Right forelimb (tissue), 1 donor: ENCODE measurements at regions not wholly inside any gene's neighbourhood (a gene's known extent, or its start where the extent isn't known, plus 50 kb on each side); places are given as distances from the start of the nearest gene placed in this dataset.

Source experiments
- DNase-seq: peaks from one replicate; pipeline ENCODE4 v3.0.0-alpha.2; 2018

DNA sequence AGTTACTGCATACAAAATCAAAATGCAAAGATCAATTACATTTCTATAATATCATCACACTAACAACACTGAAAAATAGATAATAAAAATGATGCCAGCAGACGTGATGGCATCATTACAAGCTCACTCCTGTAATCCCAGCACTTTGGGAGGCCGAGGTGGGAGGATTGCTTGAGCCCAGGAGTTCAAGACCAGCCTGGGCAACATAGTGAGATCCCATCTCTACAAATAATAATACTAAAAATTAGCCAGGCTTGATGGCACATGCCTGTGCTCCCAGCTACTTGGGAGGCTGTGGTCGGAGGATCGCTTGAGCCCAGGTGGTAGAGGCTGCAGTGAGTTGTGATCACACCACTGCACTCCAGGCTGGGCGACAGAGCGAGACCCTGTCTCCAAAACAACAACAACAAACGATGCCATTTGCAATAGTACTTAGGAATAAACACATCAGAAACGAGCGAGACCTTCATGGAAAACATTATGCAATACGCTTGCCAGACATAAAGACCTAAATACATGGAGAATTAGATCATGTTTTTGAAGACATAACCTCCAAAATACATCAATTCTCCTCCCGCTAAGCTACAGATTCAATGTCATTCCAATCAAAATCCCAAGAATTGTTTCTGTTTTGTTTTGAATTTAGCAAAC lies 86.6 kb upstream of the ERRFI1 start:
- DNase-seq, result no peak

DNA sequence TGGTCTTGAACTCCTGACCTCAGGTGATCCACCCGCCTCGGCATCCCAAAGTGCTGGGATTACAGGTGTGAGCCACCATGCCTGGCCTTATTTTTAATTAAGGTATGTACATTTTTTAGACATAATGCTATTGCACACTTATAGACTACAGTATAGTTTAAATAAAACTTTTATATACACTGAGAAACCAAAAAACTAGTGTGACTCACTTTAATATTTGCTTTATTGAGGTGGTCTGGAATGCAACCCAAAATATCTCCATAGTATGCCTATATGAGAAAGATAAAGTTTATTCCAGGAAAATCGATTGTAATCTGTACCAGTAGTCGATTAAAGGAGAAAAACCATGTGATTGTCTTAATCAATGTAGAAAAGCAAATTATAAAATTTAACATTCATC lies 85.5 kb upstream of the ERRFI1 start:
- DNase-seq, result no peak

DNA sequence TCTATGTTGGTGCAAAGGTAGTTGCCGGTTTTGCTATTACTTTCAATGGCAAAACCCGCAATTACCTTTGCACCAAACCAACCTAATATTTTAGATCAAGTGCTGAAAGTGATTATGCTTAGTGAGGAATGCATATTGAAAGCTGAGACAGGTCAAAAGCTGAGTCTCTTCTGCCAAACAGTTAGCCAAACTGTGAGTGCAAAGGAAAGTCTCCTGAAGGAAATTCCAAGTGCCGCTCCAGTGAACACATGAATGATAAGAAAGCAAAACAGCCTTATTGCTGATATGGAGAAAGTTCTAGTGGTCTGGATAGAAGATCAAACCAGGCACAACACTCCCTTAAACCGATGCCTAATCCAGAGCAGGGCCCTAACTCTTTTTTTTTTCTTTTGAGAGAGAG lies 83.1 kb upstream of the ERRFI1 start:
- DNase-seq, result no peak

DNA sequence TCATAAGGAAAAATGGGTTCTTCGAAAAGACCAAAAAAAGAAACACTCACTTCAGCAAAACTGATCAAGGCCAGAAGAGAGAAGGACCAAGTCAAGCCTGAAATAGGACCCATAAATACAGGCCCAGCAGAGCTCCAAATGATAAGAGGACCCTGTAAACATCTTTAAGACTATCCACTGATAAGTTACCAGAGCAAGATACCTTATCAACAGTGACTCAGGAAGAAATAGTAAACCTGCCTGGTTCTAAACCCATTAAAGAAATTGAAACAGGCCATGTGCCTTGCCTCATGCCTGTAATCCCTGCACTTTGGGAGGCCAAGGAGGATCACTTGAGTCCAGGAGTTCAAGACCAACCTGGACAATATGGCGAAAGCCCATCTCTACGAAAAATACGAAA lies 81.8 kb upstream of the ERRFI1 start:
- no peak for DNase-seq

DNA sequence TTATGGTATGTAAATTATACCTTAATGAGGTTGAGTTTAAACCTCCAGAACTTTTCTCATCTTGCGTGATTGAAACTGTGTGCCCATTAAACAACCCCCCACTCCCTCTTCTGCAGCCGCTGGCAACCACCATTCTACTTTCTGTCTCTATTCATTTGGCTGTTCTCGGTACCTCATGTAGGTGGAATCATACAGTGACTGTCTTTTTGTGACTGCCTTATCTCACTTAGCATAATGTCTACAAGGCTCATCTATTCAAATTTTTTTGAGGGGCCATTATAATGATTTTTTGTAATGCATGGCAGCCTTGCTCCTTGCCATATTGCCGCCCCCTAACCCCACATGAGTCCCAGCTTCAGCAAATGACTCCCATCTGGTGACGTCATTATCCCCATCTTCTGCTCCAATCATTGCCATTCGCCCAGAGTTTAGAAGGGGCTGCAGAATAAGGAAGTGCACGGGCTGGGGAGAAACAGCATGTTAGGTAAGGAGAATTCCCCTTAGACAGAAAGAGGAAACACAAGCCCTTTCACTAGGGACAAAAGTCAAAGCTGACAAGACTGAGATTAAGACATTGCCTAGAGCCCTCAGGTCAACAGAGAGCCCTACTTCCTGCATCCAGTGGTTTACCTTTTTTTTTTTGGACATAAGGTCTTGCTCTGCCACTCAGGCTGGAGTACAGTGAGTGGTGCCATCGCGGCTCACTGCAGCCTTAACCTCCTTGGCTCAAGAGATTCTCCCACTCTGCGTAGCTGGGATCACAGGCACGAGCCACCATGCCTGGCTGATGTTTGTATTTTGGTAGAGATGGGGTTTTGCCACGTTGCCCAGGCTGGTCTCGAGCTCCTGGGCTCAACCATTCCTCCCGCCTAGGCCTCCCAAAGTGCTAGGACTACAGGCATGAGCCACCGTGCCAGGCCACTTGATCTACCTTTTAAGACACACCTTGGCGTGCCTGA lies 78.4 kb upstream of the ERRFI1 start:
- DNase-seq, result no peak

DNA sequence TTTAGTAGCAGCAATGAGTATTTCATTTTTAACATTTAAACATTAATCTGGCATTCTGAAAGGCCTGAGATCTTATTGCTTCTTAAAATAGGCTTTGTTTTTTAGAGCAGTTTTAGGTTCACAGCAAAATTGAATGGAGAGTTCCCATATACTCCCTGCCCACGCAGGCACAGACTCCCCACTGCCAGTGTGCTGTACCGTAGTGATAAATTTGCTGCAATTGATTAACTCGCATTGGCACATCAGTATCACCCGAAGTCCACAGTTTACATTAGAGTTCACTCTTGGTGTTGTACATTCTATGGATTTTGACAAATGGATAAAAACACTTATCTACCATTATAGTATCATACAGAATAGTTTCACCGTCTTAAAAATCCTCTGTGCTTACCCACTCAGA lies 71.8 kb upstream of the ERRFI1 start:
- DNase-seq, result no peak

DNA sequence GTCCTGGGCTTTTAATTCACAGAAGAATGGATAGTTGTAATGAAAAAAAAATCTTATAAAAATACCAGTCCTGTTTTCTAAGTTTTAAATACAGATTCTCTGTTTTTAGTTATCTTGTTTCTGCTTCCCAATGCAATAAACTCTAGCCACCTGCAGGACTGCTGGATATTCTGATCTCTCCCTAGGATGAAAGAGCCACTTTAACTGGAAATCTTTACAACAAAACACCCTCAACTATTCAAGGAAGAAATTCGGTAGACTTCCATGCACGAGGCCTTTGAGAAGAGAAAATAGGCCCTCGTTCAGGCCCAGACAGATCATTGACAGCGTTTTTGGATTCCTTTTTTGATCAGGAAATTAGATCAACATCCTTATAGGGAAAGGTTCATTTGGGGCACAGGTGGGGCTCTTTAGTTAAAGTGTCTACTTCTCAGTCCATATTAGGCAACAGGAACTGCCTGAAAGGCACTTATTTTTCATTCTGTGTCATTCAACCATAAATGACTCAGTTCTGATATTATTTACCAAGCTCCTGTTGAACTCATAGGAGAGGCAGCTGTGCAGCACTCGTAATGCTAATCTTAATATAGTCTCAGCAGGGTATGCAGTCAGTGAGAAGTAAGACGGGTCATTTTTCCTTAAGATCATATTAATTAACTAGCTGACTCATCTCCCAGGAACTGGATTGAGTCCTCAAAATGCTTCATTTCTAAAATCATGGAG lies 71.1 kb upstream of the ERRFI1 start:
- DNase-seq, result no peak

DNA sequence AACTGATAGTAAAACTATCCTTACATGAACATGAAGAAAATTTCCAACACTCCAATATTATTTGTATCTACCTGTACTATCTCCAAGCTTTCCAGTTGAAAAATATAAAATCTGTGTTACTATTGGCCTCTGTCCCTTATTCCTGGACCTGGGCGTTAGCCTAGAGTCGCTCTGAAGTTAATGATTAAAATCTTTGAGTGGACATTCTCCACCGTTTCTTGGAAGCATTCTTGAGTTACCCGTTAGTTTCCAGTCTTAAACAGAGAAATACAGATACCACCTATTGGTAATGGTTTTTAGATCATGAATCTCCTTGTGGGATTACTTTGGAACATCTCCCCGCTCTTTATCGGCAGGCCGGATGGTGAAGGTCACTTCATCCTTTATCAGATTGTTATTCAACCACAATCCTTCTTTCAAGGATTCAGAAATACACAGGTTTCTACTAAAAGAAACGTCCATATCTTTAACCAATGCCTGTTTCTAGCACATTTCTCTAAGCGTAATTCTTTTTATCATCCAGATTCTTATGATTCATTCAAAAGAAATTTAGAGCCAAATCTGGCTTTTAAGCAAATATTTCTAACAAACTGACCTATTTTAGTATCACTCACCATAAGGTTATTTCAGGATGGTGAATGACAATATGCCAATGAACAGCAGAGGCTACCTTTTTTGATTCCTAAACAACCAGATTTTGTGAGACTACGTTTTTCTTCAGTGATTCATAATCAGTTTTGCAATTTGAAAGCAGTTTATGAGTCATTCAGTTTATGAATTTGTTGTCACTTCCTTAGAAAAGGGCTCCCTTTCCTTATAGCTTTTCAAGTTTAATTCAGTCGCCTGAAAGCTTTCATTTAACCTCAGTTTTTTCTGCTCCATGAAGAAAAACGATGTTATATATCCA lies 70.2 kb upstream of the ERRFI1 start:
- no peak for DNase-seq

DNA sequence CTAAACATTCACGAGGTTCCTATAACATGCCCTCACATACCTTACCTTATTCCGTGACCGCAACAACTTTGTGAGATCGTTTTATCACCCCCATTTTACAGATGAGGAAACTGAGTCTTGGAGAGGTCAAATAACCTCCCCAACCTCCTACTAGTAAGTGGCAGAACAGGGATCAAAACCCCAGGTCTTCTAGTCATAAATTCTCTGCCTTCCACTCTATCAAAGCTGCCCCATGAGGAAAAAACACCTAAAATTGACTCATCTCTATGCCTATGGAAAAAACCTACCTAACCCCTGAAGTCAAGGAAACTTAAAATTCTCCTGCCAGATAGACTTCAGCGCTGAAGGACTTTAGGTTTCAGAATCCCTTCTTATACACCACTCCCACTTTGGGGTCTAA lies 69.5 kb upstream of the ERRFI1 start:
- DNase-seq, result no peak

DNA sequence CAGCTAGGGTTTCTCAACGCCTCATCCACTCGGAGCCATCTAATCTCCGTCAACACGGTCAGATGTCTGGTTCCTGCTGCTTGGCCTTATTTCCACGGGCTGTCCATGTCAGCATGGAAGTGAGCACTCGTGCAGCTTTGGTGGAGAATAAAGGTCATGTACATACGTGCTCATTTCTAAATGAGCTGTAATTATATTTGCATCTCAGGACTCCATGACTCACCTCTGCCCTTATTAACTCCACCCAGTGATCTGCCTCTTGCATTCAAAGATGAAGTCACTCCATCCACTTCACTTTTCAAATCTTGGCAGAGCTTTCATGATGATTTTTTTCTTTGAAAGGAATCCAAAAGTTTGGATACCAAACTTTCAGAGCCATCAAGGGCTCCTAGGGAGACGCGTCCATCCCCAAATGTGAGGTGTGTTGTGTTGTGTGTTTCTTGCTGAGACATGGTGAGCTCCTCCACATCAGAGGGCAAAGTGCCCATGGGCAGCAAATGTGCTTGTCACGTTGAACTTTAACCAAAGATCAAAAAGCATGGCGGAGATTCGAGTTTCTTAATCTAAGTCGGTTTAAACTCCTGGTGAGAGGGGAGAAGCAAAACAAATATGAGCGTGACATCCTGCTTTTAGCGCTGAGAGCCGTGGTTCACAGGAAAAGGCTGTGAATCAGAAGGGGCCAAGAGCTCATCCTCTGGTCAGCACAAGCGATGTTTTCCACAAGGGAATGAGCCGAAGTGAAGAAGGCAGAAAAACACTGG lies 68.6 kb upstream of the ERRFI1 start:
- DNase-seq, result no peak

DNA sequence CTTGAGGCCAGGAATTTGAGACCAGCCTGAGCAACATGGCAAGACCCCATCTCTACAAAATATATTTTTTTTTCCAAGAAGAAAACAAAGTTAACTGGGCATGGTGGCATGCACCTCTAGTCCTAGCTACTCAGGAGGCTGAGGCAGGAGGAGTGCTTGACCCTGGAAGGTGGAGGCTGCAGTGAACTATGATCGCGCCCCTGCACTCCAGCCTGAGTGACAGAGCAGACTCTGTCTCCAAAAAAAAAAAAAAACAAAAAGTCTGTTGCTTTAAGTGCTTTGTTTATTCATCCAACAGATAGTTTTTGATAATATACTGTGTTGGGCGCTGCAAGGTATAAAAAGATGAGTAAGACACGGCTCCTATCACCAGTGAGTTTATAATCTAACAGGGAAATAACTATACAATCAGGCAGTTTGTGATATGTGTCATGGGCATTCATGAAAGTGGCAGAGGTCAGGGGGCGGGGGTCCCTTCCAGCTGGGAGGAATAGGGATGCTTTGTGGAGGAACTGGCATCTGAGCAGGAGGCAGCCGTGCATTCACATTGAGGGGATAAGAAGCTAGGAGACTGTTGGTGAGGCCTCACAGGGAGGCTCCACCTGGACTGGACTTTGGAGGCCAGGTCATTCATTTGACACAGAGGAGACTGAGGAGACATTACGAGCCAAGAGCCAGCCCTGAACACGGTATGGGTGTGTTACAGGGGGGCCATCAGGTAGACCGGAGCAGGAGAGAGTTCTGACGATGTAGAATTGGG lies 67.3 kb upstream of the ERRFI1 start:
- no peak for DNase-seq

DNA sequence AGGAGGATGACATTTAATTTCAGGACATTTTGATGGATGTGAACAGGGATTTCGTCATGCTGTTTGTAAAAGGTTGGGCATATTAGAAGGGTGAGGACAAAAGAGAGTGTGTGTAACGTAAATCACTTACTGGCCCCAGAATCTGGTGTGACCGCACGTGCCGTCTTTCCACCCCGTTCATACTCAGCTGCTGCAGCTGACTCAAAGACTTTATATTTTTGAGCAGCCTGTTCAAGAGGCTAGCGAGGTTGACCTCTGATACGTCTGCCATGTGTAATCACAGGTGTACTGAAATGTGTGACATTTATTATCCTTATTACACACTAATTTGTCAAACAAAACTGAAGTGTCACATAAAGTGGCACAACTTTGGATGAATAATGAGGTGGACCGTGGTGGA lies 66.5 kb upstream of the ERRFI1 start:
- DNase-seq, result no peak

DNA sequence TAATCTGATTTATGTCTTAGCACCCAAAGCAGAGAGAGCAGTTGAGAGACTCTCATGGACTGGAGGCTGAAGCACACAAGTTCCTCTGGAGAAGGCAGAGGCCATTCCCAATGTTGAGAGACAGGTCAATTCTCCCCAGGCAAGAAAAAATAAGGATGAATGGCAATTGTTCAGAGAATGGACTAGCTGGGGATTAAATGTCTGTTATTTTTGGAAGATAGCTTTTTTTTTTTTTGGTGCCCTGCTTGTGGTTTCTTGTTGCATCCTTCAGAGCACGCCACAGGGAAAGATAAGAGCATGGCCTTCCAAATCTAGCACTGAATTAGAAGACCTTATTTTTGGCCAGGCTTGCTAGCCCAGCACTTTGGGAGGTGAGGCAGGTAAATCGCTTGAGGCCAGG lies 65.6 kb upstream of the ERRFI1 start:
- no peak for DNase-seq

DNA sequence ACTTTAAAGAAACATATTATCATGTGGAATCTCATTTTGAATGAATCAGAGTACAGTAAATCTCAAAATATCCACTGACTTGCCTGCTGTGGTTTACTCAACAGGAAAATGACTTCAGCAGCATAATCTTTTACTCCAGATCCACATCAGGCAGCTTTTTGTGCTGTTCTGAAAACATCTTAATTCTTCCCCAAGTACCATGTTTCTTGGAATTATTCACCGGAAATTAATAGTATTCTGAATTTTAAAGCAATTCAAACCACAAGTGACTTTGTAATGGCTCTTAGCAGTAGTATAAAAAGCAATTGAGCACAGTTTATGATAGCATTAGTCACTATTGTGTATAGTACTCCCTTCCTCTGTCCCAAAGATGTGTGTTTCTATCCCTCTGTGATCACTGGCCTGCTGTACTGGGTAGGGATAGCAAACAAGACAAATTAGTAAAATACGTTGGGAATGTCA lies 64.2 kb upstream of the ERRFI1 start:
- DNase-seq, result no peak

DNA sequence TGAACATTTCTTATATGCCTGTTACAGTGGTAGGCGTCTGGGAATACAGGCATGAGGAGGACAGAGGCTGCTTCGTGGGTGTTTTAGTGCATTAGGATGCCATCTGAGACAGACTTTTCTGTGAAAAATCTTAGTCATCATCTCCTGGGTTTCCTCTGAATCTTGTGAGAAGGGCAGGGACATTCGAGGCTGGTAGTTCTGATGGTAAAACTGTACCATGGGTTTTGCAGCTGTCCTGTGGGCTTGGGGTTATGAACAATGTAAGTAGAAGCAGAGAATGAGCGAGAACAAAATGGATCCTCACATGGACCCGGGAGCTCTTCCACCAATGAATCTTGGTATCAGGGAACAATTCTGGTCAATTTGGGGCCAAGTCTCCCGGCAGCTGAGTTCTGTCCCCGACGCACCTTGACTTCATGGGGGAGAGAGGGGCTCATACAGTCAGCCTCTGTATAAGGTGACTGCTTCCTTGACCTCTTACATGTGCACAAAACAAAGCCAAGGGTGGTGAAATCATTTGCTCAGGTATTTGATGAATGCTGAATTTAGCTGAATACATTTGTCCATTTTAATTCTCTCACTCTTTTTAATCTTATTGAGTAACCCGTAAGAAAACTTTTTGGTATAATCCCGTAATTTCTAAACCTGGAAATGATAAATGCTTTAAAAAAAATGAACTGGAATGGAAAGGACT lies 63.6 kb upstream of the ERRFI1 start:
- DNase-seq, result no peak

DNA sequence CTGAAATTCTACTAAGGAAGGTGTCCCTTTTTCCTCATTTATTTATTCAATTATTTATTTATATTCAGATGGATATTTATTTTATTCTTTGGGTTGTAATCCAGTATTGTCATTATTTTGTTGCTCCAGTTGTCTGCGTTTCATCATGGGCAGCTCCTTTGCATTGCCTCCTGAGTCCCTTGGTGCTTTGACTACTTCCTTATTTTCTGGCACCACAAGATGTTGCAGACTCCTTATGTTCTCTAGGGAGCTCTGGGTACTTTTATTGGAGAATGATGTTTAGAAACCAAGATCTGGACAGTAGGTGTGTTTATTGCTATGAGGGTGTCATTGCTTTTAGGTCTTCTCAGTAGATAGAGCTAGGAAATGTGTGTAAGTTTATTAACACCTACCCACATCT lies 59.9 kb upstream of the ERRFI1 start:
- DNase-seq, result no peak

DNA sequence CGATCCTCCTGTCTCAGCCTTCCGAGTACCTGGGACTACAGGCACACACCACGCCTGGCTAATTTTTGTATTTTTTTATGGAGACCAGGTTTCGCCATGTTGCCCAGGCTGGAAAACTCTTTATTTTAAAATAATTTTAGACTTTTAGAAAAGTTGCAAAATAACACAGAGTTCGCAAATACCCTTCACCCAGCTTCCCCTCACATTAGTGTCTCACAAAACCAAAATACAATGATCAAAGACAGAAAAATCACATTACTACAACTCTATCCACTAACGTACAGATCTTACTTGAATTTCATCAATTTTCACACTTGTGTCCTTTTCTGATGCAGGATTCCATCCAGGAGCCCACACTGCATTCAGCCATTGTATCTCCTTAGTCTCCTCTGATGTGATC lies 58.8 kb upstream of the ERRFI1 start:
- no peak for DNase-seq

DNA sequence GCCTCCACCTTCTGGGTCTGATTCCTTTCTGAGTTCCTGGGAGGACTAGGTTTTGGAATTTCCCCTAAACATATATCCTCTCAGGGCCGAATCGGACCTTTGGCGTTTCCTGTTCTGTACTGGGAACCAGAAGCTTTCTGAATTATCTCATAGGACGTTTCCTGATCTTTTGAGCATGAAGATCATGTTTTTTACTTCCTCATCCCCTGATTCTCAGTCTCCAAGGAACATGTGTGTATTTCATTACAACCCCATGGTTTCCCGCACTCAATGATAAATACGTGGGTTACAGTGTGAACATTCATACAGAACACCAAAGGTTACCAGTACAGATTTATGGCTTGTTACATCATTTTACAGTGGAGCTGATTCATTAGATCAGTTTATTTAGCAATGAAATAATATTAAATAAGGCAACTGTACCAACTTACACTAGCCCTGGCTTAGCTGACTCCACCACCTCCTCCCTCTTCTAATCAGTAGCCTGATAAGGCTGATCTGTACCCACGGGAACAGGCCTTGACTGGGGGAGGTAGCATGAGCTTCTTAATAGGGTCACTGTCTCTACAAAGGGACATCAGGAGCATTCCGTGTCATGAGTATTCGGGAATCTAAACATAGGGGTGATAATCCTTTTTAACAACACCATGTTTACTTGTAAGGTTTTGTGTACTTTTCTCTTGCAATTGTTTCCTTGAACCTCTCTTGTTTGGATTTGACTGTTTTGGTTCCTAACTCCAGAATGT lies 57.8 kb upstream of the ERRFI1 start:
- peak; percentile 9 for DNase-seq

DNA sequence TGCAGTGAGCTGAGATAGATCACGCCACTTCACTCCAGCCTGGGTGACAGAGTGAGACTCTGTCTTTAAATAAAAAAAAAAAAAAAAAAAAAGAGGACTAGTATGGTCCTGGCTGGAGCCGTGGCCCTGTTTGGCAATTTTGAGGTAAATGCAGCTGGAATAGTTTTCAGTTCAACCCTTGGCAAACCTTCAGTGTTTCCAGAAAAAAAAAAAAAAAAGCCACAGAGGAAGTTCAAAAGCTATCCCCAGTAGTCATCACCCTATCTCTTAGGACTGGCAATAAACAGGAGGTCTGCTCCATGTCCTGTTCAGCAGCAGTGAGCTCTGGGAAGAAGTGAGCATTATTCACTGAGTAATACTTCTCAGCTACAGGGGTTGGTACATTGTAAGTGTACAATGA lies 56.8 kb upstream of the ERRFI1 start:
- no peak for DNase-seq
